H9 (cell line): ENCODE measurements at regions not wholly inside any gene's neighbourhood (a gene's known extent, or its start where the extent isn't known, plus 50 kb on each side); places are given as distances from the start of the nearest gene placed in this dataset.

Experiments used
- DNase-seq: peaks from one replicate; pipeline ENCODE4 v3.0.0-alpha.2; 2017
- H2AFZ ChIP-seq: one replicate; pipeline ENCODE4 v1.6.1; 2013; ENCODE audit warnings: mild to moderate bottlenecking, low read length, control low read depth, moderate library complexity
- H2AK5ac ChIP-seq: 2 replicates; pipeline ENCODE4 v1.6.1; 2013; ENCODE audit warnings: low read length, control low read depth, mixed read lengths; ENCODE audit not compliant: insufficient read length
- H2BK120ac ChIP-seq: one replicate; pipeline ENCODE4 v1.6.1; 2013; ENCODE audit warnings: low read depth, mild to moderate bottlenecking, low read length, control low read depth, inconsistent platforms; ENCODE audit not compliant: poor library complexity, severe bottlenecking
- H2BK12ac ChIP-seq: 2 replicates; pipeline ENCODE4 v1.6.1; 2013; ENCODE audit warnings: low read length, control low read depth, mixed read lengths, low read depth; ENCODE audit not compliant: insufficient read length
- H2BK15ac ChIP-seq: 2 replicates; pipeline ENCODE4 v1.6.1; 2013; ENCODE audit warnings: low read depth, low read length, control low read depth
- H2BK20ac ChIP-seq: one replicate; pipeline ENCODE4 v1.6.1; 2013; ENCODE audit warnings: low read depth, mild to moderate bottlenecking, low read length, control low read depth, inconsistent platforms; ENCODE audit not compliant: poor library complexity, severe bottlenecking
- H2BK5ac ChIP-seq: 2 replicates; pipeline ENCODE4 v1.6.1; 2013; ENCODE audit warnings: low read length, control low read depth, mixed read lengths; ENCODE audit not compliant: insufficient read length
- H3K14ac ChIP-seq: 2 replicates; pipeline ENCODE4 v1.6.1; 2013; ENCODE audit warnings: low read length, control low read depth; ENCODE audit not compliant: insufficient read depth
- H3K18ac ChIP-seq: 2 replicates; pipeline ENCODE4 v1.6.1; 2013; ENCODE audit warnings: low read depth, mild to moderate bottlenecking, mixed read lengths, low read length, control low read depth; ENCODE audit not compliant: insufficient read length
- H3K23ac ChIP-seq: 2 replicates; pipeline ENCODE4 v1.6.1; 2013; ENCODE audit warnings: low read length, control low read depth, mixed read lengths, low read depth; ENCODE audit not compliant: insufficient read length
- H3K23me2 ChIP-seq: 2 replicates; pipeline ENCODE4 v1.6.1; 2013; ENCODE audit warnings: low read depth, mild to moderate bottlenecking, mixed read lengths, low read length, control low read depth; ENCODE audit not compliant: insufficient read length, poor library complexity, severe bottlenecking
- H3K27ac ChIP-seq: 2 replicates; pipeline ENCODE4 v1.5.1; 2013; ENCODE audit warnings: low read length, control low read depth, mixed read lengths, low read depth; ENCODE audit not compliant: insufficient read length
- H3K27me3 ChIP-seq: 2 replicates; pipeline ENCODE4 v1.6.1; 2013; ENCODE audit warnings: low read length, control low read depth, inconsistent platforms; ENCODE audit not compliant: insufficient read depth
- H3K4ac ChIP-seq: 2 replicates; pipeline ENCODE4 v1.6.1; 2013; ENCODE audit warnings: low read depth, mild to moderate bottlenecking, control low read depth, inconsistent platforms, low read length, moderate library complexity
- H3K4me1 ChIP-seq: 2 replicates; pipeline ENCODE4 v1.6.1; 2013; ENCODE audit warnings: low read length, control low read depth, inconsistent platforms; ENCODE audit not compliant: insufficient read depth
- H3K4me2 ChIP-seq: 2 replicates; pipeline ENCODE4 v1.6.1; 2013; ENCODE audit warnings: low read length, control low read depth, mixed read lengths; ENCODE audit not compliant: insufficient read length, insufficient read depth
- H3K56ac ChIP-seq: 2 replicates; pipeline ENCODE4 v1.6.1; 2013; ENCODE audit warnings: low read depth, mild to moderate bottlenecking, mixed read lengths, low read length, control low read depth; ENCODE audit not compliant: insufficient read length
- H3K79me1 ChIP-seq: 2 replicates; pipeline ENCODE4 v1.6.1; 2013; ENCODE audit warnings: low read depth, mild to moderate bottlenecking, moderate library complexity, low read length, control low read depth, inconsistent platforms; ENCODE audit not compliant: insufficient read depth, poor library complexity, severe bottlenecking
- H3K79me2 ChIP-seq: 2 replicates; pipeline ENCODE4 v1.6.1; 2013; ENCODE audit warnings: low read length, control low read depth, inconsistent platforms; ENCODE audit not compliant: insufficient read depth
- H3K9ac ChIP-seq: 2 replicates; pipeline ENCODE4 v1.6.1; 2013; ENCODE audit warnings: low read length, control low read depth, mixed read lengths; ENCODE audit not compliant: insufficient read length; ENCODE audit errors: extremely low read depth
- H3K9me3 ChIP-seq: one replicate; pipeline ENCODE4 v1.6.1; 2013; ENCODE audit warnings: low read depth, low read length, inconsistent platforms; ENCODE audit not compliant: control insufficient read depth
- H3T11ph ChIP-seq: one replicate; pipeline ENCODE4 v1.6.1; 2013; ENCODE audit warnings: mild to moderate bottlenecking, low read length, control low read depth, inconsistent platforms
- H4K20me1 ChIP-seq: one replicate; pipeline ENCODE4 v1.6.1; 2013; ENCODE audit not compliant: control insufficient read depth, insufficient read length, insufficient read depth
- H4K5ac ChIP-seq: 2 replicates; pipeline ENCODE4 v1.6.1; 2013; ENCODE audit warnings: low read depth, mild to moderate bottlenecking, mixed read lengths, low read length, control low read depth; ENCODE audit not compliant: insufficient read length
- H4K8ac ChIP-seq: replicated peaks from 2 replicates; pipeline ENCODE4 v1.6.1; 2013; ENCODE audit warnings: low read length, control low read depth, mixed read lengths, low read depth; ENCODE audit not compliant: insufficient read length
- H4K91ac ChIP-seq: 2 replicates; pipeline ENCODE4 v1.6.1; 2013; ENCODE audit warnings: low read depth, mild to moderate bottlenecking, moderate library complexity, mixed read lengths, low read length, control low read depth; ENCODE audit not compliant: insufficient read length
- H3K27ac Mint-ChIP-seq, 3 experiments: 2 replicates in 2 of 3; 3 replicates in 1 of 3; pipeline ENCODE4 v1.8.0; 2020 to 2021; ENCODE audit warnings: mixed read lengths in 3 of 3, mild to moderate bottlenecking in 1 of 3, moderate library complexity in 1 of 3
- H3K27me3 Mint-ChIP-seq: 2 replicates; pipeline ENCODE4 v1.8.0; 2021; ENCODE audit warnings: low read depth, mild to moderate bottlenecking, moderate library complexity, mixed read lengths
- H3K36me3 Mint-ChIP-seq, 3 experiments: 2 replicates in 2 of 3; 3 replicates in 1 of 3; pipeline ENCODE4 v1.8.0; 2020 to 2021; ENCODE audit warnings: low read depth in 3 of 3, mixed read lengths in 3 of 3; ENCODE audit not compliant: insufficient read depth in 1 of 3
- H3K4me1 Mint-ChIP-seq, 2 experiments: 2 replicates each; pipeline ENCODE4 v1.8.0; 2020; ENCODE audit warnings: mixed read lengths in 2 of 2
- H3K4me3 Mint-ChIP-seq, 2 experiments: 2 replicates in 1 of 2; 3 replicates in 1 of 2; pipeline ENCODE4 v1.8.0; 2020 to 2021; ENCODE audit warnings: mild to moderate bottlenecking in 2 of 2, mixed read lengths in 2 of 2, moderate library complexity in 1 of 2
- H3K9me3 Mint-ChIP-seq, 2 experiments: 2 replicates in 1 of 2; 3 replicates in 1 of 2; pipeline ENCODE4 v1.8.0; 2020; ENCODE audit warnings: mild to moderate bottlenecking in 2 of 2, mixed read lengths in 2 of 2, moderate library complexity in 1 of 2
- WGBS: extraction: QIAGEN DNeasy Blood & Tissue Kit; methylation state at CpG from one replicate; pipeline ENCODE4 v1.1.7; 2013; ENCODE audit warnings: missing lambda C conversion rate, low lambda C conversion rate, mixed read lengths; ENCODE audit not compliant: insufficient read length; ENCODE audit errors: extremely low coverage; 5-methylcytosine and 5-hydroxymethylcytosine counted together
- TF ChIP-seq, protein P1 (sequence below): fragments of 200-600 bp; sonication (generic); conservative IDR thresholded peaks from 3 replicates; pipeline ENCODE4 v1.8.0; 2021; ENCODE audit warnings: antibody characterized with exemption, mild to moderate bottlenecking

- Mint-ChIP-seq H3K4me3 (no peak overlapping the region), H3K4me1 (peaks cover 5 to 6% of the 10 kb centered on the region in 2 experiments; a peak in 2 of 4 replicates), H3K27me3 (no peaks in the 10 kb centered on the region), H3K9me3 (no peaks in the 10 kb centered on the region), H3K36me3 (no peaks in the 10 kb centered on the region), H3K27ac (peak overlapping the region in 1 of 3 experiments; percentile 41; a peak in 1 of 7 replicates)
- Histone ChIP-seq H3T11ph (no peak overlapping the region), H2BK12ac (no peak overlapping the region), H3K27ac (no peak overlapping the region), H3K14ac (no peak overlapping the region), H3K9ac (no peak overlapping the region), H3K79me1 (no peaks in the 10 kb centered on the region), H2BK120ac (no peak overlapping the region), H3K23ac (no peak overlapping the region), H3K4ac (no peak overlapping the region), H2AFZ (no peak overlapping the region), H3K79me2 (no peaks in the 10 kb centered on the region), H3K56ac (no peak overlapping the region), H4K8ac (no peak overlapping the region), H3K4me1 (0 out of 2 replicates have a peak, but pooled peaks cover 3% of the 10 kb centered on the region), H3K27me3 (no peaks in the 10 kb centered on the region), H3K9me3 (no peaks in the 10 kb centered on the region), H2BK15ac (no peak overlapping the region), H2BK20ac (no peak overlapping the region), H2AK5ac (no peak overlapping the region), H4K91ac (no peak overlapping the region), H3K23me2 (no peaks in the 10 kb centered on the region), H2BK5ac (no peak overlapping the region), H4K20me1 (no peaks in the 10 kb centered on the region), H3K4me2 (no peak overlapping the region), H3K18ac (no peak overlapping the region), H4K5ac (no peak overlapping the region)
- WGBS: no CpG with 5 or more reads among the region's 3 CpGs
- no peak for DNase-seq
- TF ChIP-seq, protein P1, sequence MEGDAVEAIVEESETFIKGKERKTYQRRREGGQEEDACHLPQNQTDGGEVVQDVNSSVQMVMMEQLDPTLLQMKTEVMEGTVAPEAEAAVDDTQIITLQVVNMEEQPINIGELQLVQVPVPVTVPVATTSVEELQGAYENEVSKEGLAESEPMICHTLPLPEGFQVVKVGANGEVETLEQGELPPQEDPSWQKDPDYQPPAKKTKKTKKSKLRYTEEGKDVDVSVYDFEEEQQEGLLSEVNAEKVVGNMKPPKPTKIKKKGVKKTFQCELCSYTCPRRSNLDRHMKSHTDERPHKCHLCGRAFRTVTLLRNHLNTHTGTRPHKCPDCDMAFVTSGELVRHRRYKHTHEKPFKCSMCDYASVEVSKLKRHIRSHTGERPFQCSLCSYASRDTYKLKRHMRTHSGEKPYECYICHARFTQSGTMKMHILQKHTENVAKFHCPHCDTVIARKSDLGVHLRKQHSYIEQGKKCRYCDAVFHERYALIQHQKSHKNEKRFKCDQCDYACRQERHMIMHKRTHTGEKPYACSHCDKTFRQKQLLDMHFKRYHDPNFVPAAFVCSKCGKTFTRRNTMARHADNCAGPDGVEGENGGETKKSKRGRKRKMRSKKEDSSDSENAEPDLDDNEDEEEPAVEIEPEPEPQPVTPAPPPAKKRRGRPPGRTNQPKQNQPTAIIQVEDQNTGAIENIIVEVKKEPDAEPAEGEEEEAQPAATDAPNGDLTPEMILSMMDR: no peak
Measured at GRCh38 chr14:51515611-51516010, 136.1 kb upstream of the FRMD6 start.
